GM21390 (cell line): ENCODE measurements at regions not wholly inside any gene's neighbourhood (a gene's known extent, or its start where the extent isn't known, plus 50 kb on each side); places are given as distances from the start of the nearest gene placed in this dataset.
"Not testable (repeated sequence)": the region's sequence is repeated elsewhere in the genome, so short reads cannot be mapped to it uniquely, and the experiment has no call there.

Source experiments
- ATAC-seq: cut with Tn5 transposase; IDR thresholded peaks from one replicate; pipeline ENCODE4 v1.9.1; 2021; ENCODE audit not compliant: unreplicated experiment

DNA sequence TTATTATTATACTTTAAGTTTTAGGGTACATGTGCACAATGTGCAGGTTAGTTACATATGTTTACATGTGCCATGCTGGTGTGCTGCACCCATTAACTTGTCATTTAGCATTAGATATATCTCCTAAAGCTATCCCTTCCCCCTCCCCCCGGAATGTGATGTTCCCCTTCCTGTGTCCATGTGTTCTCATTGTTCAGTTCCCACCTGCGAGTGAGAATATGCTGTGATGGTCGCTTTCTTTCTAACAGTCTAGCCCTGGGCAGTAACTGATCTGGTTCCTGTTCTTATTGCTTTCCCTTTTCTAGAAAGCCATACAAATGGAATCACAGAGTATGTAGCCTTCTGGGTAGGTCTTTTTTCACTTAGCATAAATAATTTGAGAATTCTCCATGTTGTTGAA is 311.1 kb upstream of the CNTNAP2 start:
- not testable (repeated sequence) for ATAC-seq

DNA sequence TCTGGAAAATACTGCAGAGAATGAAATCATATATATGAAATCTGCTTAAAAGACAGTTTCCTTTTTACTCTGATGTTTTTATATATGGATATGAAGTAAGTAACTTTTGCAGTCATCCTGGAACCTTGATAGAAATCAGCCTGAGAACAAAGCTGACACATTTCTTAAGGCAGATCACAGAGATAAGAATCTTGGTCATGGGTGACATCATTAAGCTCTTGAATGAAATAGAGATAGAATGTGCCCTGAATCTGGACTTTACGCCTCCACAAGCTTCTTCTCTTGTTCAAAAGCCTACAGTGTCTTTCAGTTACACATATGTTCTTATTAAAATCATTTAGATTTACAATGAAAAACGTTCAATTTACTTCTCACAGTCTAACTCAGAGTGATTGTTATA is 319.1 kb upstream of the CNTNAP2 start:
- no peak for ATAC-seq

GRCh38 chr7:145795132-145795531 is 321.5 kb upstream of the CNTNAP2 start:
- ATAC-seq, result no peak

- ATAC-seq, result no peak
Observed at GRCh38 chr7:145784809-145785780, 331.5 kb upstream of the CNTNAP2 start.

DNA sequence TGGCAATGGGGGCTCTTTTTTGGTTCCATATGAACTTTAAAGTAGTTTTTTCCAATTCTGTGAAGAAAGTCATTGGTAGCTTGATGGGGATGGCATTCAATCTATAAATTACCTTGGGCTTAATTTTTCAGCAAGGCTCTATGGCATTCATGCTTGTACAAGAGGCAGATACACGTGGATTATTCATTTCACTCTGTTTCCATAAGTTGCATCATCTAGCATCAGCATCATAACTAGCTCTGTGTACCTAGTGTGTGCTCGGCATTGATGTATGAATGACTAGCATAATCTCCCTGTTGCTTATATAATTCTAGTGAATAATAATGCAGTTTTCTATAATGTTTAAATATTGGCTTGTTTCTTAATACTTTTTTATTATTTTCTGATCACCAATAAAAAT is 335.2 kb upstream of the CNTNAP2 start:
- ATAC-seq, result not testable (repeated sequence)

GRCh38 chr7:145779140-145779539 is 337.5 kb upstream of the CNTNAP2 start:
- no peak for ATAC-seq

DNA sequence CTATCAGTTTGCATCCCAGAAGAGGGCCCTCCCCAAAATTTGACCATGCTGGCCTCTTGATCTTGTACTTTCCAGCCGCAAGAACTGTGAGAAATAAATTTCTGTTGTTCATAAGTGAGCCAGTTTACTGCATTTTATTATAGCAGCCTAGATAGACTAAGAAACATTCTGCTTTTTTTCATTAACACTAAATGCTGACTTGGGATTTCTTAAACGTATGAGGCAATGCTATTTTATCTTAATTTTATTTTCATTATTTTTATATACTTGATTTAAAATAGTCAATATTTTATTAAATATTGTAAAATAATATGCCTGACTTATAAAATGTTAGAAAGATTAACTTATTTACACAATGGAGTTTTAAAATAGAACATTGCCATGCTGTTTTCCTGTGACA is 341.8 kb upstream of the CNTNAP2 start:
- no peak for ATAC-seq

GRCh38 chr7:145753004-145753403 is 363.6 kb upstream of the CNTNAP2 start:
- ATAC-seq, result no peak

GRCh38 chr7:145737617-145738016 is 379.0 kb upstream of the CNTNAP2 start:
- ATAC-seq, result no peak

DNA sequence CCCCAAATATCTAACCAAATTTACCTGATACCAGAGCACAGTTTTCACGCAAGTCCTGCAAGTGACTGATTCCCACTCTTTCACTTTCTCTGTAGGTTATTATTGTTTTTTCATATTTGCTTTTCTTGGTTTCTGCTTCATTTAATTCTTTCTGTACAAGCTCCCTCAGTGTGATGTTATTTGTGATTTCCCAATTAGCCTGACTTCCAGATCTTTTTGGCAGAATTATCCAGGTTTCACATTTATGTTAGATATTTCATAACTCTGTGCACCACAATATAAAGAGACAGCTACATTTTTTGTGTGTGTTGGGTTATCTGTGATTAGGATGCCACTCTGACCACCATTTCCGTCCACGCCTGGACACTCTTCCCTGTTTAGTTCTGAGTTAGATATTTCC is 381.5 kb upstream of the CNTNAP2 start:
- no peak for ATAC-seq

DNA sequence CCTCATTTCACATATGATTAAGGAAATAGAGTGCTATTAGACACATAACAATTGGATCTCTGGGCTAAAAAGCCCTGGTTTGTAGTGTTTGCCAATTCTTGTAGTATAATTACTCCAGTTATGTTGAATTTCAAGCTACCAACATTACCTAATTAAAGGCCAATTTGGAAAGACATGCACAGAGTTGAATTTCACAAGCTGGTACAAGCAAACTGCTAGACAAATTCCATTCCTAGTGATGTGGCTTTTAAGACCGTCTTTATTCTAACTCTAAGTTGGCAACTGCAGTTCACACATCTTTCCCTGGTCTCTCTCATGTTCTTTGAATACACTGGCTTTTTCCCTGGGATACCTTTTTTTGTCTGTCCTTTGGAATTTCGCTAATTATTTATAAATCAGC is 384.1 kb upstream of the CNTNAP2 start:
- no peak for ATAC-seq

DNA sequence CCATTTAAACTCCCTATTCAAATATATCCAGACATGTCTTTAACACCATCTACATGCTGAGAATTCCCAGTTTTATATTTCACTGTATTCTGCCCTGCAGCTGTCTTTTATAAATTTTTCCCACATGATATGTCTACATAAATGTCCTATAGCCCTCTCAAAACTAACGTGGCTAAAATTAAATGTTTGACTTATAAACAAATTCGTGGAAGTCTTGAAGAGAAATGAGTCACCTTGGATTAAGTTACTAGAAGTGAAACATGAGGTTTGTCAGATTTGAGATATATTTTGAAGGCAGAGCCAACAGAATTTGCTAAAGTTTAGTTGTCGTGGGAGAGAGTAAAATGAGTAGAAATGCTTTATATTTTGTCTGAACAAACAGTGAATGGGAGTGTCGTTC is 386.9 kb upstream of the CNTNAP2 start:
- no peak for ATAC-seq

DNA sequence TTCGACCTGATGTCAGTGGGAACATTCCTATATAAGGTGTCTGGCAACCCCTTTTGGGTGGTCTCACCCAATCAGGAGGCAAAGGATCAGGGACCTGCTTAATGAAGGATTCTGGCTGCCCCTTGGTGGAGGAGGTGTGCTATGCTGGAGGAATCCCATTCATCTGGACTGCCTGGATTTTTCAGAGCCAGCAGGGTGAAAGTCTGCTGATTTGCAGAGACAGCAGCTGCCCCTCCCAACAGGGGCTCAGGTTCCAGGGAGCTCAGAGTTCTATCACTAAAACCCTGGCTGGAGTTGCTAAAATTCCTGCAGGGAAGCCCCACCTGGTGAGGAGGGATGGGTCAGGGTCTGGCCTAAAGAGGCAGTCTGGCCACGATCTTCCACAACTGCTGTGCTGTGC is 398.5 kb upstream of the CNTNAP2 start:
- no peak for ATAC-seq

DNA sequence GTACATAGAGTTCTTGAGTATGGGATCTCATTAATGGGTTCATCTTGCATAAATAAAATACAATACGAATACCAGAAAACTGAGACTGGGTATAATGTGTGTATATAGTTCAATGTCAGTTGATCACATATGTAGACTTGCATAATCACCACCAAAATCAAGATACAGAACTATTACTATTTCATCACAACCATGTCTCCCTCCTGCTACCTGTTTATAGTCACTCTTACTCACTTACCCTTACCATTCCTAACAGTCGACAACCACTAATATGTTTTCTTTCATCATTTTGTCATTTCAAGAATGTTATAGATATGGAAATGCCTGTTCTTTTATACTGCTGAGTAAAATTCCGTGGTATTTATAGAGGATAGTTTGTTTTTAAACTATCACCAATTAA is 416.1 kb upstream of the CNTNAP2 start:
- ATAC-seq, result no peak

DNA sequence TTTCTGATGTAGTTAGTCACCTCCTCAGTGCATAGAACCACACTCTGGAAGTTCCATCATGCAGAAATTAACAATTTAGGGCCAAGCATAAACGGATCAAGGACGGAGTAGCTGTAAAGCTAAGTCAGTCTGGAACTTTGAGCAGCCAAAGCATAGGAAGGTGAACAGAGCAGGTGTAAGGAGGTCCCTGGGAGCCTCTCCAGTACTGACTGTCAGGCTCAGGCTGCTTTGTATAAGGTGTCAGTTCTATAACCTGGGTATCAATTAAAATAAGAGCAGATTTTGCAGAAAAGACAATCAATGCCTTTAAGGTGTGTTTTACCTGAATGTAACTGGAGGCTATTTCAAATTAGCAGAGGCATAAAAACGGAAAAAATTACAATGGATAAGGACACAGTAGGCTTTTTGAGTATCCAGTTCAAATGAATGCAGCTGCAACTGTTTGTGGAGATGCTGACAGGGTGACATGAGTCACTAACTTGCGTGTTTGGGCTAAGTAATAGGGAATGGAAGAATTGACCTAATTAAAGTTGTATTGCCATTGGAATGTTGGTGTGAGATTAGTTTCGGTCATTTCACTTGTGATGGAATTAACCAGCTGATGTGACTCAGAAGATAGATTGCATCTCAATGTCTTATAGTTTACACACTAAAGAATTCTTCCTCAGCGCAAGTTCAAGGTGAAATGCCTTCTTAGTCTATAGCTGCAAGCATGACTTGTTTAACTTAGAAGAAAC is 417.9 kb upstream of the CNTNAP2 start:
- ATAC-seq, result no peak

DNA sequence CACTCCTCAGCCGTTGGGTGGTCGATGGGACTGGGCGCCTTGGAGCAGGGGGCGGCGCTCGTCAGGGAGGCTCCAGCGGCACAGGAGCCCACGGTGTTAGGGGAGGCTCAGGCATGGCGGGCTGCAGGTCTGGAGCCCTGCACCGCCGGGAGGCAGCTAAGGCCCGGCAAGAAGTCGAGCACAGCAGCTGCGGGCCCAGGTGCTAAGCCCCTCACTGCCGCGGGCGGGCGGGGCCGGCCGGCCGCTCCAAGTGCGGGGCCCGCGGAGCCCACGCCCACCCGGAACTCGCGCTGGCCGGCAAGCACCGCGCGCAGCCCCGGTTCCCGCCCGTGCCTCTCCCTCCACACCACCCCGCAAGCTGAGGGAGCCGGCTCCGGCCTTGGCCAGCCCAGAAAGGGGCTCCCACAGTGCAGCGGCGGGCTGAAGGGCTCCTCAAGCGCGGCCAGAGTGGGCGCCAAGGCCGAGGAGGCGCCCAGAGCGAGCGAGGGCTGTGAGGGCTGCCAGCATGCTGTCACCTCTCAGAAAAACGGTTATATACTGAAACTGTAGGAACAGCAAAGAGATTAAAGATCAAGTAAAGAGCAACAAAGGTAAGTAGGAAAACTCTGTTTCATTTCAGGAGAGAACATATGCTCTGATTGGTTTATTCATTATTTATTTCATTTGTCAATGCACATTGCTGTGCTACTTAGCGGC is 419.0 kb upstream of the CNTNAP2 start:
- not testable (repeated sequence) for ATAC-seq

DNA sequence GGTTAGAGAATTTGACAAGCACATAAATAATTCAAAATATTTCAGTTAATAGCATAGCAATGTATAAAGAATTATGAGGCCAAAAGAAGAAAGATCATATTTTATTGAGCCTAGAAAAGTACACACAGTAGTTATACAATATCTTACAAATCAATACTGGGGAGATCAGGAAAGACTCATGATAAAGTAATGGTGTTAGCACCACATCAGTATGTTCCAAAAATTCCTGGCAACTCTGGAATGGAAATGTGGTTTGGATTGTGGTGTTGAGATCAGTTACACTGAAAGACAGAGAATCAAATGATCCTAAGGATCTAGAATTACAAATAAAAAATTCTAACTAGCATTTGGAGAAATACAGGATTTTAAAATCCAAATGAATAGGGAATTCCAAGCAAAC is 420.5 kb upstream of the CNTNAP2 start:
- ATAC-seq, result no peak

- ATAC-seq, result no peak
Observed at GRCh38 chr7:145692237-145692950, 424.2 kb upstream of the CNTNAP2 start.

- no peak for ATAC-seq
Observed at GRCh38 chr7:145691377-145691914, 425.2 kb upstream of the CNTNAP2 start.

DNA sequence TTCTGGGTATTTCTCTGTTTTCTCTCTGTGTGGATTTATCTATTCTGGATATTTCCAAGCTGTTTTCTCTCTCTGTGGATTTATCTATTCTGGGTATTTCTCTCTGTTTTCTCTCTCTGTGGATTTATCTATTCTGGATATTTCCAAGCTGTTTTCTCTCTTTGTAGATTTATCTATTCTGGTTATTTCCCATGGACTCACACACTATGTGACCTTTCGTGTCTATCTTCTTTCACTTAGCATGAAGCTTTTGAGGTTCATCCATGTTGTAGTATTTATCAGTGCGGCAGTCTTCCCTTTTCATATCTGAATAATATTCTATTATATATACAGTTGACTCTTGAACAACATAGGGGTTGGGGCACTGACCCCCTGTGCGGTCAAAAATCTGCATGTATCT is 435.0 kb upstream of the CNTNAP2 start:
- no peak for ATAC-seq

DNA sequence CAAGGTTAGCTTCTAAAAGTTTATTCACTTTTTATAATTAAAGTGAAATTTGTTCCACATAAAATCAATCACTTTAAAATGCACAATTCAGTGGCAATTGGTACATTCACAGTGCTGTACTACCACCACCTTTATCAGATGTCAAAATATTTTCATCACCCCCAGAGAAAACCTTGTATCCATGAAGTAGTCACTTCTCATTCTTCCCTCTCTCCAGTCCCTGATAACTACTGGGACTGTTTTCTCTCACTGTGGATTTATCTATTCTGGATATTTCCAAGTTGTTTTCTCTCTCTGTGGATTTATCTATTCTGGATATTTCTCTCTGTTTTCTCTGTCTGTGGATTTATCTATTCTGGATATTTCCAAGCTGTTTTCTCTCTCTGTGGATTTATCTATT is 435.4 kb upstream of the CNTNAP2 start:
- ATAC-seq, result no peak
